ENCODE measurements at regions not wholly inside any gene's neighbourhood (a gene's known extent, or its start where the extent isn't known, plus 50 kb on each side); places are given as distances from the start of the nearest gene placed in this dataset.

- DNase-seq (ENCODE audit: low spot score) = no peak
These were observed 360.2 kb upstream of the ZNF385D start for GRCh38 chr3:22111226-22111625.

DNA sequence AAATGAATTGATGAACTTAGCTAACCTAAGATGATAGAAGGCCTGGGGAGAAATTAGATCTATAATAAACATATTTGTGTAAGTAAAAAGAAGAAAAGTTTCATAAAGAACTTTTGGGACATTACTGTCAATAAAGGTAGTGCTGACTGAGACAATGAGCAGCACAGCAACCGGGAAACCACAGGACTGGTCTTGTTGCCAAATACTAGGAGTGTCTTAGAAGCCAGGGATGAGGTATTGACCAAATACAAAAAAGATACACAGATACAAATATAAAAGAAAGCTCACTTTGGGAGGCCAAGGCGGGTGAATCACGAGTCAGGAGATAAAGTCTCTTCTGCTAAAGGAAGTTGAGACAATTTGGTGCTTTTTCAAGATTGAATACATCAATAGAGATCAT is 362.4 kb upstream of the ZNF385D start:
- DNase-seq (ENCODE audit: low spot score) = no peak

GRCh38 chr3:22115581-22115980 is 364.6 kb upstream of the ZNF385D start:
- no peak for DNase-seq (ENCODE audit: low spot score)

DNA sequence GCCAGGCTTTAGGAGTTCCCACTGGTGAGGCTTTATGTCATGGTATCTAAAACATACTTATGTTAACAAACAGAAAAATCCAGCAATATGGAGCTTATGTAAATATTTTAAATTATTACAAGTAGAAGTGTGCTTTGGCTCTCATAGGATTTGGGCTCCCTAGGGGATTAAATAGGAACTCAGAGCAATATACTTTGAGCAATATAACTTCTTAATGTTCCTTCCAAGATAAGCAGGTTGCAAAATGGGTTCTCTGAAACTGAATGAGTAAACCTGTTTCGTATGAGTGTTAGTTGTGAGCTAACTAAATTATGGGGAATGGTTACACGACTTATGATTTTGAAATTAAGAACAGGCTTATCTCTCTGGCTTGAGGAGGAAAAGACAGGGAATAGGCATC is 366.1 kb upstream of the ZNF385D start:
- DNase-seq (ENCODE audit: low spot score) = no peak

- peak; percentile 28 for DNase-seq (ENCODE audit: low spot score)
These were observed 366.8 kb upstream of the ZNF385D start for GRCh38 chr3:22117751-22118346.

- DNase-seq (ENCODE audit: low spot score) = no peak
These were observed 367.5 kb upstream of the ZNF385D start for GRCh38 chr3:22118542-22118941.

DNA sequence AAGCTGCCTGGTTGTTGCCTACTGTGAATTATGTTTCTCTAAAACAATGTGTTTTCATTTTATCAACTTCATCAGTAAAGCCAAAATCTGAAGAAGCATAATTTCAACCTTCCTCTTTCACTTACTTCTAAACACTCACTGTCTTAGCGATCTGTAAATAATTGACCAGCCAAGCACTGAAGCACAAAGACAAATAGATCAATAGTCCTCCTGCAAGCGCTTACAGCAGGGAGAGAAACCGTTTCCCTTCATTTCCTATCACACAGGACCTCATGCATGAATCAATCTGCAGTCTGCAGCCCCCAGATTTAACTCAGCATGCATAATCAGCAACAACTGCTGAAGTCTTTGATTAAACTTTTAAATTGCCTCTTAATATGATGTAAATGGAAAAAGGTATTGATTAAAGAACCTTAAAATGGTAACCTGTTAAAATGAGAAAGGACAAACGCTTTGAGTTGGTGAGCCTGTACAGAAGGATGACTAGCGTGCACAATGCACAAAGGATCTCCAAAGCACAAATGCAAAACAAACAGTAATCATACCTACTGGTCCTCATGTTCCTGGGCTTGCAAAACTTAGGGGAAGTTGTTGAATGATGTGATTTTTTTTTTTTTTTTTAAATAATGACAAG is 370.2 kb upstream of the ZNF385D start:
- DNase-seq (ENCODE audit: low spot score) = no peak

- DNase-seq (ENCODE audit: low spot score) = no peak
These were observed 371.6 kb upstream of the ZNF385D start for GRCh38 chr3:22122567-22122966.

DNA sequence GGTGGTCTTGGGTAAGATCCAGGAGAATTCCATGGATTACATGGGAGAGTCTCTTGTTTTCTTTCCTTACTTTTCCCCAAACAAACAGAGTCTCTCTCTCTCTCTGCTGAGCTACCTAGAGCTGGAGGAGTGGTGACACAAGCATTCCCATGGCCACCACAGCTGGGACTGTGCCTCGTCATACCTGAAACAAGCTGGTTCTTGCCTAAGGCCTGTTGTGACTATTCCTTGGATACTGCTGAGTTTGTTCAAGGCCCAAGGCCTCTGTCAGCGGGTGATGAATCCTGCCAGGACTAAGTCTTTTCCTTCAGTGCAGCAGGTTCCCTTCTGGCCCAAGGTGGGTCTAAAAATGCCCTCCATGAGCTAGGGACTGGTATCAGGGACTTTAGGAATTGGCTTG is 378.1 kb upstream of the ZNF385D start:
- no peak for DNase-seq (ENCODE audit: low spot score)

DNA sequence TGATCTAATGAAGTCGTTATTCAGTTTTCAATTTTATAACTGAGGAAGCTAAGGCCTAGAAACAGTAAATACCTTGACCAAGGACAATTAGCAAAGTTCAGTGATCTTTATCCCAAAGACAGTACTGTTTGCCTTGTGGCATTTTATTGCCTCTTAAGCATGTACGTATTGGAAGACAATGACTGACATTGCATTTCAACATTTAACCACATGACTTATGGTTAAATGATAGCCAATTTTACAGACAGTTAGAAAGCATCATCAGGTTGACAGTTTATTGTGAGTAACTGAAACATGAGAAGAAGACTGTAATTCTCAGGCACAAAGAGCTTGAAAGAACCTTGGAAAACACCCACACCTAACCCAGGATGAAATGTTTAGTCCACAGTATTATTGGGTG is 390.8 kb upstream of the ZNF385D start:
- DNase-seq (ENCODE audit: low spot score) = no peak

DNA sequence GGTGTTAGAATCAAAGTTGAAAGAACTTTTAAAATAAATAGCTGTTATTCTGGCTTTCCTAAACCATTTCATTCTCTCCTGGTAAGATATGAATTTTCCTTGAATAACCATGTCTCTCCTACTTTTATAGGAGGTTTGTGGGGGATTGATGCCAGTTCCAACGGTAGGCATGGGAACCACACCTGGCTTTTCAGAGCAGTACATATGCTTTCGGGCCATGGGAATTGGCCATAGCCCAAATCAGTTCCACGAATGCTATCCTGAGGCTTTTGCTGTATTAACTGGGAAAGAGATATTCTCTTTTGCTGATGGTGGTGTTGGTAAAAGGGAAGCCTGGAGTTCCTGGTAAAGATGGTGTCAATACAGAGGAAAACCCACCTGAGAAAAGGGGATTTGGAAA is 396.2 kb upstream of the ZNF385D start:
- no peak for DNase-seq (ENCODE audit: low spot score)

GRCh38 chr3:22156868-22157267 is 405.9 kb upstream of the ZNF385D start:
- DNase-seq (ENCODE audit: low spot score) = peak; percentile 15

DNA sequence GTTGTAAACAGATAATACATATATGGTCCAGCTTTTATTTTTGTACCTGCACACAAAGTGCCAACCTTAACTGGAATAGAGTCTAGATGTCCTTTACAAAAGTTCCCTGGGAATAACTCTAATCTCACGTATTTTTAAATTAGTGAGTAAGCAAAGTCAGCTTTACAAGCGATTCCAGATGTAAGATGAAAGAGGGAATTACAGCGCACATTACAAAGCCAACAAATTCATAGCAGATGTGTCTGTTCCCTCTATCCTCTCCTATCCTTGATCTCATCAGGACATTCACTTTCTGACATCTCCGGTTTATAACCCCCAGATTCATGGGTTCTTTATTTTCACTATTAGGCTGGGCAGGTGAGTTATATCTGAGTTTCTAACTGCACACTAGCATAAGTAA is 406.8 kb upstream of the ZNF385D start:
- no peak for DNase-seq (ENCODE audit: low spot score)

DNA sequence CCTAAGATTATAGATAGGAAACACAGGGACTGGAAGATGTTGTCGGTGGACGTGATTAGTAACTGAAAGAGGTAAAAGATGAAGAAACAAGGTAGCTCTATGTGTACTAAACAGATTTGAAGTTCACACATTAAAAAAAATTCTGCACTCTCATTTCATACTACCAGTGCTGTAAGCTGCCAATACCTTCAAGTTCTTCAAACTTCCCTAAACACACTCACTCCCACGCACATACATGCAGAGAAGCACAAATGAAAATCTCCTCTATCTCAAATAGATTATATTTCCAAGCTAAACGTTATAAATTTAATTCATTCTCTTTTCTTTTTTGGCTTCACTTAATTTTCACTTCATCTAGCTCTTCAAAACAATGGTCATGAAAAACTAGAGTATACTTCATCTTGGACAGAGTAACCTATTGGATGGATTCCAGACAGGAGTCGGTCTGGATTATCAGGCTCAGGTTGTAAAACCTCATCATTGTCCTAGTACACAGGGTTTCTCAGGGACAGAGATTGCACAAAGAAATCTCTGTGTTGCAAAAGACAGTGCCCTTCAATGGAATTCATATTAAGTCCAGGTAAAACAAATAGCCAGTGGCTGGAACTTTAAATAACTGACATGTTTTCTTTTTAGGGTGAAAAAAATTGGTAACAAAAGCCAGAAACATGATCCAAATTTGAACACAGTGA is 408.1 kb upstream of the ZNF385D start:
- DNase-seq (ENCODE audit: low spot score) = peak; percentile 5

- DNase-seq (ENCODE audit: low spot score) = no peak
These were observed 410.3 kb upstream of the ZNF385D start for GRCh38 chr3:22161315-22161714.

DNA sequence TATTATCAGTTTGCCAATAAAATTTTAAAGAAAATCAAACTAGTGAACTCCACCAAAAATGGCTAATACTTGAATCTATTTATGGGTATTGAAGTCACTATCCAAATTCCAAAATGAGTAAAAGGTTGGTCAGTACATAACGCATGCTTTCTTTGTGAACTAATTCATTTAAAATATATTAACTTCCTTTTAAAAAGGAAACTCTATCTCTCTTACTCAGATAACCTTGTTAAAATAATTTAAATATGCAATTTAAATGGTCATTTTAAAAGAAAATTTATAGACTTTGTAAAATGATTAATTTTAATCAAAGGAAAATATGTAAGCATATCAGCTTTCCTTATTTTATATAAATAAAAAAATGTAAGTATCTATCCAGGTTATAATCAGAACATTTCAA is 419.4 kb upstream of the ZNF385D start:
- no peak for DNase-seq (ENCODE audit: low spot score)

GRCh38 chr3:22172964-22173363 is 422.0 kb upstream of the ZNF385D start:
- no peak for DNase-seq (ENCODE audit: low spot score)

DNA sequence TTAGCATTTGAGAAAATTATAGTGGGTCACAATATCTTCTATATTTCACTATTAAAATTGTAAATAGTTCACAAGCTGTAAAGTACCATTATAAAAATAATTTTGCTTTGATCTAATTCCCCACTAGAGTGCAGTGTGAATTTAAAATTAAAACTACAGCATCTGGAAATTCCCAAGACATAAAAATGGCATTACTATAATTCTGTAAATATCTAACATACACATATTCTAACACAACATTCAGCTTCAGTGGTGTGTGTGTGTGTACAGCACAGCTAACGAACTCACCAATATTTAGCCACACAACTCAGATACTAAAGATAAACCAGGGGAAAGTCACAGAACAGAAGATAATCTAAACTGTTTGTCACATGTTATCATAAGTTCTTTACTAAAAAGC is 424.9 kb upstream of the ZNF385D start:
- DNase-seq (ENCODE audit: low spot score) = no peak

DNA sequence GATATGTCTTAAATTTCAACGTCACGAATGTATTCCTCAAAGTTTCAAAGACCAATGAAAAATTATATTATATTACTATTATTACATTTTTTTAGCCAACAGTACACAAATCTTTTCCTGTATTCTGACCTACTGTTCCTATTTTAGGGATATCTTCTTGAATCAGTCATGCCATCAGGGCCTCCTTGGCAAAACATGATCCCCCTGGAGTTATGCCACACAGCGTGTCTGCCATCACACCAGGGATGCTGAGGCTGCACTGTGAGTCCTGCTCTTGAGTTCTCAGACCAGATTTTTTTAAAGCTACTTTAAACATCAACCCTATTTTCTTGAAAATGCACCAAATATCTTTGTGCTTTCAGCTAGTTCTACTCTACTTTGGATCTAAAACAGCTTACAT is 425.9 kb upstream of the ZNF385D start:
- DNase-seq (ENCODE audit: low spot score) = no peak

- DNase-seq (ENCODE audit: low spot score) = no peak
These were observed 438.6 kb upstream of the ZNF385D start for GRCh38 chr3:22189616-22190015.

- no peak for DNase-seq (ENCODE audit: low spot score)
These were observed 448.1 kb upstream of the ZNF385D start for GRCh38 chr3:22199095-22199494.

GRCh38 chr3:22208844-22209243 is 457.8 kb upstream of the ZNF385D start:
- no peak for DNase-seq (ENCODE audit: low spot score)

DNA sequence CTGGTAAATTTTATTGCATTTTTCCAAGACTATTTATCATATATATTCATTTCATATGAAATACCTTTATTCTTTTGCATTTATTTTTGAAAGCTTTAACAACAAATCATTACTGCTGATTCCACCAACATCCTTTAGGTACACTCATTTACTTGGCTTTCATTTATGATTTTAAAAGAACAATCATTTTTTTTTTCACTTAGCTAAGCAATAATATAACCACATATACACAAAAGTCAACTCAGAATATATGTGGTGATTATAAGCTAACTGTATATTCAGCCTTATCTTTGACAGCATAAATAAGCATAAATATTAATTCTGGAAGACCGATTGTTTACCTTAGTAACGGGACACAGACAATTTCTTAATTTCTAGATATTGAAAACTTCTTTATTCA is 458.6 kb upstream of the ZNF385D start:
- DNase-seq (ENCODE audit: low spot score) = no peak

Data from HT-29 (cell line).